NCI-H146 (cell line): ENCODE measurements at regions not wholly inside any gene's neighbourhood (a gene's known extent, or its start where the extent isn't known, plus 50 kb on each side); places are given as distances from the start of the nearest gene placed in this dataset.
"Not testable (repeated sequence)": the region's sequence is repeated elsewhere in the genome, so short reads cannot be mapped to it uniquely, and the experiment has no call there.

Source experiments
- DNase-seq: peaks from one replicate; lab custom pipeline; 2025; lab: John Stamatoyannopoulos, UW

- DNase-seq, result no peak
Measured at GRCh38 chr7:153084278-153084677, 324.7 kb downstream of the ACTR3B start.

GRCh38 chr7:153087498-153087897 is 327.9 kb downstream of the ACTR3B start:
- DNase-seq, result no peak

GRCh38 chr7:153088601-153089000 is 329.0 kb downstream of the ACTR3B start:
- no peak for DNase-seq

- DNase-seq, result no peak
Measured at GRCh38 chr7:153090209-153090608, 330.7 kb downstream of the ACTR3B start.

- no peak for DNase-seq
Measured at GRCh38 chr7:153090764-153091163, 331.2 kb downstream of the ACTR3B start.

- no peak for DNase-seq
Measured at GRCh38 chr7:153091477-153091876, 331.9 kb downstream of the ACTR3B start.

GRCh38 chr7:153097511-153098201 is 338.1 kb downstream of the ACTR3B start:
- DNase-seq, result no peak

GRCh38 chr7:153099235-153099634 is 339.7 kb downstream of the ACTR3B start:
- no peak for DNase-seq

GRCh38 chr7:153100691-153101237 is 341.2 kb downstream of the ACTR3B start:
- DNase-seq, result no peak

GRCh38 chr7:153103202-153103601 is 343.6 kb downstream of the ACTR3B start:
- DNase-seq, result no peak

- no peak for DNase-seq
Measured at GRCh38 chr7:153107826-153108225, 348.3 kb downstream of the ACTR3B start.

GRCh38 chr7:153109566-153109965 is 350.0 kb downstream of the ACTR3B start:
- DNase-seq, result no peak

- DNase-seq, result no peak
Measured at GRCh38 chr7:153110606-153111005, 351.1 kb downstream of the ACTR3B start.

- DNase-seq, result not testable (repeated sequence)
Measured at GRCh38 chr7:153122255-153122654, 362.7 kb downstream of the ACTR3B start.

- DNase-seq, result no peak
Measured at GRCh38 chr7:153130052-153130451, 370.5 kb downstream of the ACTR3B start.

GRCh38 chr7:153151766-153152165 is 392.2 kb downstream of the ACTR3B start:
- DNase-seq, result no peak

GRCh38 chr7:153152801-153153422 is 393.4 kb downstream of the ACTR3B start:
- DNase-seq, result no peak

- no peak for DNase-seq
Measured at GRCh38 chr7:153158149-153158548, 398.6 kb downstream of the ACTR3B start.

- DNase-seq, result no peak
Measured at GRCh38 chr7:153170287-153170686, 410.7 kb downstream of the ACTR3B start.

GRCh38 chr7:153185936-153186335 is 426.4 kb downstream of the ACTR3B start:
- DNase-seq, result no peak

GRCh38 chr7:153188161-153188560 is 428.6 kb downstream of the ACTR3B start:
- DNase-seq, result no peak

GRCh38 chr7:153188630-153189029 is 429.1 kb downstream of the ACTR3B start:
- no peak for DNase-seq

- DNase-seq, result no peak
Measured at GRCh38 chr7:153190452-153190851, 430.9 kb downstream of the ACTR3B start.

GRCh38 chr7:153190986-153191385 is 431.4 kb downstream of the ACTR3B start:
- DNase-seq, result no peak
